GM19239 (cell line): ENCODE measurements at regions not wholly inside any gene's neighbourhood (a gene's known extent, or its start where the extent isn't known, plus 50 kb on each side); places are given as distances from the start of the nearest gene placed in this dataset.
A peak's percentile ranks its signal among the peaks of the same experiment; 100 is the strongest.
"Not testable (repeated sequence)": the region's sequence is repeated elsewhere in the genome, so short reads cannot be mapped to it uniquely, and the experiment has no call there.

ENCODE experiments used
- DNase-seq: peaks from one replicate; pipeline ENCODE4 v3.0.0; 2011; ENCODE audit warnings: low spot score; ENCODE audit not compliant: insufficient read length
- FAIRE-seq: peaks from 2 replicates; lab custom pipeline; 2011; peaks lifted over from hg19 to GRCh38; lab: Jason Lieb, UNC

DNA sequence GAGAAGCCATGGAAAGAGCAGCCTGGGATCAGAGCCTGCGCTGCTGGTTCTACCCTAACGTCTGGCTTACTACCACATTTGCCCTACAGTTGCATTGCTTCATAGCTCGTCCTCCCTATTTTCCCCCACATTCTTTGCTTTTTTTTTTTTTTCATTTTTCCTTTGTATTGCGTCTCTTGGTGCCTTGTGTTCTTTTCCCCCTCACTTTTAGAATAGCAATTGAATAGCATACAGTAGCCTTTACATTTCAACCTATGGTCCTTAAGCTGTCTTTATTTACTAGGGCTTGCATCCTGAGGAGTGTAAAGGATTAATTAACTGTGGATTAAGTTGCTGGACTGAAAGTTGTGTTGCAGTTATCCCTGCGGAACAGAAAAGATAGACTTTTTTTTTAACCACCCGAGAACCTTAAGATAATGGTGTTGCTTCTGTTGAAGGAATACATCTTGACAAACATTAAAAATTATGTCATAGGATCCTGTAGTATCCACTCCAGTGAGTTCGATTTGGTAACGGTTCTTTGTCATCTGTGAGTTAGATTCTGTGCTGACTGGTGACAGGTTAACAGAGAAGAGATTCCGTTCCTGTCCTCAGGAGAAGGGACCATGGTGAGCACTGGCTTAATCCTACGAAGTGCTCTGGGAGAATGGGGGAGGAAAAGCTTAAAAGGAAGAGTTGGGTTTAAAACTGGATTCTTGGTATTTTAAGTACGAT lies 417.4 kb upstream of the NAALADL2 start:
- FAIRE-seq: no peak
- DNase-seq: no peak

- no peak for FAIRE-seq
Measured at GRCh38 chr3:174442302-174442682, 416.8 kb upstream of the NAALADL2 start.

GRCh38 chr3:174444391-174444790 lies 414.7 kb upstream of the NAALADL2 start:
- FAIRE-seq: peak; percentile 14
- DNase-seq: no peak

More at GRCh38 chr3:174442302-174442682, 416.8 kb upstream of the NAALADL2 start:
- no peak for DNase-seq

DNA sequence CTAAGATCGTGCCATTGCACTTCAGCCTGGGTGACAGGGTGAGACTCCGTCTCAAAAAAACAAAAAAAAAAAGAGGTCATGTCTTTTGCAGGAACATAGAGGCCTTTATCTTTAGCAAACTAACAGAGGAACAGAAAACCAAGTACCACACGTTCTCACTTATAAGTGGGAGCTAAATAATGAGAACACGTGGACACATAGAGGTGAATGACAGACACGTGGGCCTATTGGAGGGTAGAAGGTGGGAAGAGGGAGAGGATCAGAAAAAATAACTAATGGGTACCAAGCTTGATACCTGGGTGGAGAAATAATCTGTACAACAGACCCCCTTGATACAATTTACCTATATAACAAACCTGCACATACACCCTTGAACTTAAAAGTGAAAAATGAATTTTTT lies 401.4 kb upstream of the NAALADL2 start:
- no peak for FAIRE-seq
- no peak for DNase-seq

DNA sequence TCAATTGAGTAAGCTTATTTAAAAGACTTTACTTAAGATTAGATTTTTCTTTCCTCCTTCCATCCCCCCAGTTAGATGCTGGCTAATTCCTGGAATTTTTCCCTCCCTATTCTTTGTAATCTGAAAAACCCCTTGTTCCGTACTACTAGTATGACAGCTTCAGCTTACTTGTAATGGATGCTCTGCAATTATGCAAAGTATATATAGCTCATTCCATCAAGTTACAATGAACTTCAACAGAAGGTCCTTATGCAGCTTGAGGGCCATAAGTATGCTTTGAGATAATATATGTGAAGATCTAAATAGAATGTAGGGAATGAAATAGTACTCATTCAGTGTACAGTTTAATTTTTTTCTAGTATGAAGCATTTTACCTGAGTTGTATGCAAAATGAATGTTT lies 398.3 kb upstream of the NAALADL2 start:
- no peak for DNase-seq
- FAIRE-seq: no peak

DNA sequence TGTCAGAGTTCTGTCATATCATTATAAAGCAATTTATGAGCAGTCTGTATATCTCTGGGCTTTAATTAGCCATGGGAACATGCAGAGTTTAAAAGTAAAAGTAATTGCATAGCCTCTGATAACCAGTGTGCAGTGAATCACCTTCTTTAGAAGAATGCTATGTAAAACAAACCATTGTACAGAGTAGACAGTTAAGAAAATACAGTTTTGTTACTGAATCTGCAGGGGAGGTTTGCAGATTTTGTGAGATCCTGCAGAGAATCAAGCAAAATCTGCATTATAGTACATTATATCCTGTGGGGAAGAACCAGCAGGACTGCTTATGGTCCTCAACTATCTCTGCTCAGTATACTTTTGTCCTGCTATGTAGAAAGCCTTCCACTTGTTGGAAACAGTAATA lies 396.2 kb upstream of the NAALADL2 start:
- DNase-seq (no peak), FAIRE-seq (no peak)

GRCh38 chr3:174465177-174465576 lies 394.0 kb upstream of the NAALADL2 start:
- FAIRE-seq: no peak
- DNase-seq: no peak

- FAIRE-seq (no peak), DNase-seq (no peak)
Measured at GRCh38 chr3:174466471-174467054, 392.6 kb upstream of the NAALADL2 start.

DNA sequence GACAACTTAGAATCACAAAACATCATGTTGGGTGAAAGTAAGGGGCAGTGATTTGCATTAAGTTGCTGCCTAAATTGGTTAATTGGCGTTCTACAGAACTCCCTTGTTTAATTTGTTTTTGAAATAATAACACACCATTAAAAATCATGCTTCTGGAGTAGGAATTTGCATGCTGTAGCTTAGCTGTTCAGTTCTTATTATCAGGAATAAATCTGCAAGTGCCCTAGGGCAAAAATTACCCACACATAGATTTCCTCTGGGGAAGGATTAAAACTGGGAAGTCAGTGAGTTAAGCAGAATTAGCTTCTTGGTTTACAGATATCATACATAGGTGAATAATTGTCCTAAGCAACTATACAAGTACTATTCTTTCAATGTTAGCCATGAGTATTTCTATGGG lies 381.6 kb upstream of the NAALADL2 start:
- FAIRE-seq (no peak), DNase-seq (no peak)

DNA sequence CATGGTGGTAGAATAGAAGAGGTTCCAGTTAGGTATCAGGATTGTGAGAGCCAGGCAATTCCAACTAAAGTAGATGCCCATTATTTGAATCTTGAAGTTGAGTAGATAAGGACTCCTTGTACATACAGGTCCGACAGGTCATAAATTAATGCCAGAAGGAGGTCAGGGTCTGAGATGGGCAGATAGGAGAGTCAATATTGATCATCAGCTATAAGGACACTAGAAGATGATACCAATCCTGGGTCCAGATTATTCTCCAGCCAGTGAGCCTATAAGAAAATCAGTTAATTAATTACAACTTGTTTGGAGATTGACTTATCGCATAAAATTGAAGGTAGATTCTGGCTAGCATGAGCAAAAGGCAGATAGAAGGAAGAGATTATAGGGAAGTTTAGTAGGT lies 378.4 kb upstream of the NAALADL2 start:
- no peak for FAIRE-seq
- DNase-seq: no peak

GRCh38 chr3:174482541-174482940 lies 376.6 kb upstream of the NAALADL2 start:
- FAIRE-seq: no peak
- DNase-seq: no peak

DNA sequence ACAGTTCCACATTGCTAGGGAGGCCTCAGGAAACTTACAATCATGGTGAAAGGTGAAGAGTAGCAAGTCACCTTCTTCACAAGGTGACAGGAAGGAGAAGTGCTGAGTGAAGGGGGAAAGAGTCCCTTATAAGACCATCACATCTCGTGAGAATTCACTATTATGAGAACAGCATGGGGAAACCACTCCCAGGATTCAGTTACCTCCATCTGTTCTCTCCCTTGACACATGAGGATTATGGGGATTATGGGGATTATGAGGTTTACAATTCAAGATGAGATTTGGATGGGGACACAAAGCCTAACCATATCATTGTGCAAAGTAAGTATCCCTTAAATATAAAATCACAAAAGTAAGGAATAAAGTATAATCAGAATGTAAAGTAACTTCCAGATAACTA lies 375.9 kb upstream of the NAALADL2 start:
- FAIRE-seq (no peak), DNase-seq (no peak)

- FAIRE-seq, DNase-seq: not testable (repeated sequence)
Measured at GRCh38 chr3:174483856-174484255, 375.3 kb upstream of the NAALADL2 start.

DNA sequence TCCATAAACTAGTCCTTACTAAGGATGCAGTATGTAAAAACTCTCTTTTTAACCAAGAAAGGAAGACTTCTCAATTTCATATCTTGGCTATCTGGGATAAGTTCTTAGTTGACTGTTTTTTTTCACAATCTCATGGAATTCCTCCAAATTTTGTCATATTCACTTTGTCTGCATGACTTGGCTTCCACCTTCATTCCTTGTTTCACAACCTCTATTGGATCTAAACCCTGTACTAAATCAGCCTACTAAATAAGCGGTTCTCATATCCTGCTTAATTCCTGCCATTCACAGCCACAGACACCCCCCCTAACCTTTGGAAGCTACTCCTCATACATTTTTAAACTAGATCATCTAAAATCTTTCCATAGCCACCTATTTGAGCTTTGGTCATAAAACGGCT lies 370.6 kb upstream of the NAALADL2 start:
- DNase-seq: no peak
- no peak for FAIRE-seq

DNA sequence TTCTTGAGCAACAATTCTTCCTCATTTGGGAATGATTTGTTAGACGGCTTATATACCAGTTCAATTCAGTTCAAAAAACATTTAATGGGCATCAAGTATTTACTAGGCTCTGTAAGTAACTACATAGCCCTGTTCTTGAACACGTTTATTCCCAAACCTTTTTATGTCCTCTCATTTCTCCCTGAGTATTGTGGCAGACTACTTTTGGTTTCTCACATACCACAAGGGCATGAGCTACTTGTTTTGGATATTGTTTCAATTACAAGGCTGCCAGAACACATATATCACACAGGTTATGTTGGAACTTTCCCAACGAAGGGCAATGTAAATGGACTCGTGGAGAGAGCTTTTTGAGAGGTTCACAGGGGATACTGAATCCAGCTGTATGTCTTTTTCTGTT lies 363.8 kb upstream of the NAALADL2 start:
- no peak for FAIRE-seq

GRCh38 chr3:174495928-174496327 lies 363.2 kb upstream of the NAALADL2 start:
- no peak for FAIRE-seq

More for the DNA sequence above, 363.8 kb upstream of the NAALADL2 start:
- no peak for DNase-seq

DNA sequence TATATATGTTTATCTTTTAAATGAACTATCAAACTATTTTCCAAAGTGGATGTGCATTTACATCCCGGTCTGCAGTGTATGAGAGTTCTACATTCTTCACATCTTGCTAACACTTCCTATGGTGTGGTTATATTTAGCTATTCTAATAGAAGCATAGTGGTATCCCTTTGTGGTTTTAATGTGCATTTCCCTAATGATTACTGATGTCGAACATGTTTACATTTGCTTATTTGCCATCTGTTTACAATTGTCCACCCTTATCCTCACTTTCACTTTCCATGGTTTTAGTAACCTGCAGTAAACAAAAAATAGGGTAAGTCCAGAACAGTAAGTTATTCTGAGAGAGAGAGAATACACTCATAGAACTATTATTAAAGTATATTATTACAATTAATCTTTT lies 360.5 kb upstream of the NAALADL2 start:
- no peak for DNase-seq
- no peak for FAIRE-seq

More at GRCh38 chr3:174495928-174496327, 363.2 kb upstream of the NAALADL2 start:
- DNase-seq: no peak

DNA sequence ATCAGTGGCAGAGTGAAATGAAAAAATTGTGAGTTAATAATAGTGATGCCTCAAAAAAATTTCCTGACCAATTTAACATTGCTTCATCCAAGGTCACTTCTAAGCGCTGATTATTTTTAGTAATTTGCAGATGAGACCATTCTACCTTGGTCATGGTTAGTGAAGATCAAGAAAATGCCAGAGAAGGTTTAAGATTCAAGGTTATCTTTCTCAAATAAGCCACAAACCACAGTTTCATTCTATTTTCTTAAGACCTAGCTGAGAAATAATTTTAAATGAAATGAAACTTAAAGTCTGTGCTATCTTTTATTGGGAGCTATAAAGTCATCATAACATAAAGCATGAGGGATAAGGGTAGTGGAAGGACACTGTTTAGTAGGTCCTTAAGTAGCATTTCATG lies 353.9 kb upstream of the NAALADL2 start:
- DNase-seq: no peak
- no peak for FAIRE-seq

- DNase-seq (no peak), FAIRE-seq (no peak)
Measured at GRCh38 chr3:174524203-174524602, 334.9 kb upstream of the NAALADL2 start.

GRCh38 chr3:174529298-174529697 lies 329.8 kb upstream of the NAALADL2 start:
- FAIRE-seq (no peak), DNase-seq (no peak)

GRCh38 chr3:174531262-174531982 lies 327.7 kb upstream of the NAALADL2 start:
- no peak for DNase-seq
- FAIRE-seq: no peak
